NCI-H146 treated with DMSO at 0.1 percent for 48 hours (cell line): ENCODE measurements at regions not wholly inside any gene's neighbourhood (a gene's known extent, or its start where the extent isn't known, plus 50 kb on each side); places are given as distances from the start of the nearest gene placed in this dataset.

Experiments
- DNase-seq: peaks from one replicate; lab custom pipeline; 2025; ENCODE audit not compliant: unreplicated experiment; lab: John Stamatoyannopoulos, UW

DNA sequence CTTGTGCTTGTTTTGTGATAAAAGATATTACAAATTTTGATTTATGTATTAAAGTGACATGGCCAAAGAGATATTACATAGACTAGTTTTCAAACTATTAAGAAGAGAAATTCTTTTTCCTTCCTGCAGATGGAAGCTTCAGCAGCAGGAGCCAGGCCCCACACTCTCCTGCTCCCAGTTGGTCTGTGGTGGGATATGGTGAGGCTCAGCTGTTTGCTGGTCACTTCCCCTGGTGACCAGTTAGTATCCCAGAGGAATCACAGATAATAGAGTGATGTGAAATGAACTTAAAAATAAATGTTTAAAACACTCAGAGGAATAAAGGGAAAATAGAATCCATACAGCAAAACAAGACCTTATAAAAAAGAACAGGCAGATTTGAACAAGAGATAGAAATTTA is 154.7 kb downstream of the KTN1 start:
- DNase-seq, result no peak

DNA sequence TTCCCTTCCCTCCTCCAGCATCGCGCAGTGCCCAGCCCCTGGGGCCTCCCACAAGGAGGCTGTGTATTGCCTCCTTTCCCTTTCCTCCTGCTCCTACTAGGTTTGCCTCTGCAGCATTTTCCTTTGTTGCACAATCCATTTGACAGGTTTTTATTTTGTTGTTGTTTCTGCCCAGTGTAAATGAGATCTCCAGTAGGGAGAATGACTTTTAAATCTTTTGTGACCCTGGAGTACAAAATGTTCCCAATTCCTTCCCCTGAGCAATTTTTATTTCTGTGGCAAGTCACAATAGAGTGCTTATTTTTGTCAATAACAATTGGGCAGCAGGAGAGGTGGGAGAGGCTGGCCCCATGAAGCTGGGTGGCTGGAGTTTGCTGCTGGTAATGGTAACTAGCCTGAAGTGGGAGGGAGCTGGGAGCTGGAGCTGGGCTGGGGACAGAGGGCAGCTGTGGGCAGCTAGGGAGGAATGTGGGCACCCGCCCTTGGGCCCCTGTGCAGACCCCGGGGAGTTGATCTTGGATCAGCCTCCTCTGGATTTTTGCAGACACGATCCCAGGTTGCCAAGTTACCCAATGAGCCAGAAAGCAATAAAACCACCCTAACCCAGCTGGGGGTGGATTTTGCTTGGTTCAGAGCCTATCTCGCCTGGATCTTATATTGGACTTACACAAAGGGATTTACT is 160.1 kb downstream of the KTN1 start:
- DNase-seq, result no peak

DNA sequence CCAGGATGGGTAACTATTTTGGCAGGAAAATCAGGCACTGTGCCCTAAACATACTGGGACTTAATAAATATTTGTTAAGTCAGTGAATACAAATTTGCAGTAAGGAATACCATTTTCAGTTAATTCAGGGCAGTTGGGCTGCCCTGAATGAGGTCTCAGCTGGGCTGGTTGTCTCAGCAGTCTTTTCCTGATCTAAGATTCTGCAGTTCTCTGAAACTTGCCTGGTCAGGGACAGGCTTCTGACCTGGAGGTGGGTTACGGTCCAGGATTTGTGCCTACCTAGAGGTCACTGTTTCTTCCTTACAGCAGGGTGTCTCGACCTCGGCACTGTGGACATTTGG is 160.6 kb downstream of the KTN1 start:
- DNase-seq, result no peak

DNA sequence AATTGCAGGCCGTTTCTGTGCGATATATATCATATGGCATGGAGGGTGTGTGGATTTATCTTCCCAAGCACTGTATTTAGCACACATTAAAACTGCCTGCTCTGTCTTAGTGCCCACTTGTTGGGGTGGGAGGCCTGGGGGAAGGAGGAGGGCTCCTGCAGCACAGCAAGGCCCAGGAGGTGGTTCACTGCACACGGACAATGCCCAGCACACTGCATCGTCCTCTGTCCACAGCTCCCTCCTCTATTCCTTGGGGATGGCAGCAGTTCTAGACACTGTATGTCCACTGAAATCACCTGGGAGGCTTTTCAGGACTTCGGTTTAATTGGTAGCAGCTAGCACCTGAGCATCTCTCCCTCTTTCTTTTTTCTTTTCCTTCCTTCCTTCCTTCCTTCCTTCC is 161.2 kb downstream of the KTN1 start:
- DNase-seq, result no peak

GRCh38 chr14:55743551-55743950 is 163.5 kb downstream of the KTN1 start:
- no peak for DNase-seq

DNA sequence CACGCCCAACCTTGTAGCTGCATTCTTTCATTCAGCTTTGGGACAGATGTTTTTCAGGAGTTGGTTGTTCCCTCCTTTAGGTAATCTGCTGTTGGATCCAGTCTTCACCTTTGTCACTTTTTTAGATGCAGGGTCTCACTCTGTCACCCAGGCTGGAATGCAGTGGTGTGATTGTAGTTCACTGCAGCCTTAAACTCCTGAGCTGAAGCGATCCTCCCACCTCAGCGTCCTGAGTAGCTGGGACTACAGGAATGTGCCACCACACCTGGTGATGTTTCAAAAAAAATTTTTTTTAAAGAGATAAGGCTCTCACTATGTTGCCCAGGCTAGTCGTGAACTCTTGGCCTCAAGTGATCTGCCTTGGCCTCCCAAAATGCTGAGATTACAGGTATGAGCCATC is 164.3 kb downstream of the KTN1 start:
- DNase-seq, result no peak

DNA sequence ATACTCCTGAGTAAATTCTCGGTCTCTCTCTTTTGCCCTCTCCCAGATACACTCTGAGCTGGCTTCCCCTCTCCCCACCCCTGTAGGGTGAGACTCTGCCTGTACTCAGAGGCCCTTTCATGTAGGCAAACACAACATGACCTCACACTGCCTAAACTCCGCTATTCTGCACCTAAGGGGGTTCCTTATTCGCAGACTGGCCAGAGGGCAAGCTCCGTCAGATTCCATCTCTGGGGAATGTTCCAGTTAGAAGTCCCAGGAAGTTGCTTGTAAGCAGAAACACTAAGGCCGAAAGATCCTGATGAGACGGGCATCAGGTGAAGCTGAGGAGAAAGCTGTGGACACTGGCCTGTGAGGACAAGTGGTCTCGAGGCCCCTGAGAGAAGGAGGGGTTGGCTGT is 165.9 kb downstream of the KTN1 start:
- no peak for DNase-seq

DNA sequence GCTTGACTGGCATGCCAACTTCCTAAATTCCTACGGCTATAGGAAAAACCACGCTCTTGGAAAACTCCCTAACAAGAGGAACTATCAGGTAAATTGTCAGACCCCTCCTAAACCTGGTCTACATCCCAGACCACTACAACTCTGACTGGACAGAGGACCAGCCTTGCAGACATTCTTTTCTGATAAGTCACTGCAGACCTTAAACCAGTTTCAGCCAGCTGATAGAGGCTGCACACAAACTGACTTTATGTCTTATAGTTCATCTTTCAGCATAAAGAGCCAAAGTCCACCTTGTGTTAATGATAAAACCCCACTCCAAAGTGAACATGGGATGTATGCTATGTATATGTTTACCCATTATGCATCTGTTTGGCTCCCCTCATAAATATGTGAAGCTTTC is 166.6 kb downstream of the KTN1 start:
- no peak for DNase-seq

DNA sequence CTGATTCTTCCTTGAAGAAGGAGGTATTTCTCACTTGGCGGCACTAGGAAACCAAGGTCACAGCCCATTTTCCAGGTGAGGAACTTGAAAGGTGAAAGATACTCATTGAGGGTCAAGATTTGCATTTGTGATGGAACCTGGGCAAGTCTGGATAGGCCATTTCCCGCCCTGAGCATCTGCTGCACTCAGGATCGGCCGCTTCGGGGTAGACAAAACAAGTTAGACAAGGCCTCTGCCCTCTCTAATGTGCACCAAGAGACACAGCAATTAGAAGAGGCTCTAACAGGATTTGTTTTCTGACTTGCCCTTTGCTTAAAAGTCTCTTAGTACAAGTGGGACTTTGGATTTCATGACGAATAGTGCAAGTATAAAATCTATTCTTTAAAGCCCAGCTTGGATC is 167.2 kb downstream of the KTN1 start:
- no peak for DNase-seq

GRCh38 chr14:55749201-55749812 is 169.3 kb downstream of the KTN1 start:
- DNase-seq, result no peak

DNA sequence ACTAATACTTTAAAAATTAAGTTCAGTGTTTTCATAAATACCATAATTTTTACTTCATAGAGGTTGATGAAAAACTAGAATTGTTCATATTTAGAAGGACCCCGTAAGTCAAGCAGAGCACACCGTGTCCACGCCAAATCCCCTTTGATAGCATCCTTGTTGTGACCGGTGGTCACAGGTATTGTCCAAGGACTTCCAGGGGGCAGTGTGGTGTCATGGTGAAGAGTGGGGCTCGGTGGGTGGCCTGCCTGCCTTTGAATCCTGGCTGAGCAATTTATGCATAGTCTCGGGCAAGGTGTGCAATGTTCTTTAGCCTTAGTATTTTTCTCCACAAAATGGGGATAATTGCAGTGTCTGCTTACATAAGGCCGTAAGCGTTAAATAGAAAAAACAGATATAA is 169.9 kb downstream of the KTN1 start:
- no peak for DNase-seq

DNA sequence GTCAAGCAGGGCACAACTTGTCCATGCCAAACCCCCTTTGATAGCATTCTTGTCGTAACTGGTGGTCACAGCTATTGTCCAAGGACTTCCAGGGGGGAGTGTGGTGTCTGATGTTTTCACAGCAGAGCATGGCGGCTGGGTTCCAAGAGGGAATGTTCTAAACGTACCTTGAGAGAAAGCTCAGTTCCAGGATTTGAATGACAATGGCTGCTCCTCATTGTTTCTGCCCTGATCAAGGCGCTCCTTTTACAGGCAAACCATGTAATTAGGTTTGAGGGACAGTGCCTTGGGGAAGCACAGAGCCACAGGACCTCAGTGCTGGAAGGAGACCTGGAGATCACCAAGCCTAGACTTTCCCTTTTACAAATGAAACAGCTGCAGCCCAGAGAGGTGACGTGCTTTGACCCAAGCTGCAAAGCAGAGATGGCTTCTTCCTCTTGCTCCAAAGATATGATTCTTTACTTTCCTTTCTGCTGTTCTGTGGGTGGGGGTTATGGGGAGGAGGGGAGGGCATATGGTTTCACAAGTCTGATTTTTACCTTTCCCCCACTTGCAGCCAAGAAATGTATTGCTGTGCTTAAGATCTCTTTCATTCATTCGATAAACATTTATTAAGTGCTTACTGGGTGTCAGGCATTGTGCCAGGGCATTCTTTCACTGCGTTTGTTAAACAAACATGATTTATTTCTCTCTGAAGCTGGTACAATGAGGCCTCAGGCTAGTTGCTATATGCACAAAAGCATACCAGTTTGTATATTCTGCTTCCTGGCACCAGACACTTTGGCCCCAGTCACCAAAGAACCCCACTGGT is 172.8 kb downstream of the KTN1 start:
- peak; percentile 26 for DNase-seq

- DNase-seq, result no peak
Observed at GRCh38 chr14:55754471-55754870, 174.5 kb downstream of the KTN1 start.

- no peak for DNase-seq
Observed at GRCh38 chr14:55754871-55755270, 174.9 kb downstream of the KTN1 start.

DNA sequence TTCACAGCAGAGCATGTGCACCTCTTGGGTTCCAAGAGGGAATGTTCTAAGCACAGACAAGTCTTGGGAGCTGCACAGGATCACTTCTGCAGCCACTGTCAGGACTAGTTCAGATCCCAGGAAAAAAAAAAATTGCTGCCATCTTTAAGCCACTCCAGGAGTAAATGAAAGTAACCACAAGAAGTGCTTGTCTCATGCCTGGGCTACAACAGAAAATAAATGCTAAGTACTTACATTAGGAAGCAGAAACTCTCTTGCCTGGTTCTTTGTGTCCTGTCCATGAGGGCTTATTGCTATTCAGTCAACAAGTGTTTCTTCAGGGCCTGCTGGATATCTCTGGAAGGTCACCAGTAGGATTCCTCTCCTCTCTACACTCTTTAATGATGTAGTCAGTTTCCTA is 176.1 kb downstream of the KTN1 start:
- no peak for DNase-seq

- DNase-seq, result no peak
Observed at GRCh38 chr14:55756557-55756956, 176.6 kb downstream of the KTN1 start.

DNA sequence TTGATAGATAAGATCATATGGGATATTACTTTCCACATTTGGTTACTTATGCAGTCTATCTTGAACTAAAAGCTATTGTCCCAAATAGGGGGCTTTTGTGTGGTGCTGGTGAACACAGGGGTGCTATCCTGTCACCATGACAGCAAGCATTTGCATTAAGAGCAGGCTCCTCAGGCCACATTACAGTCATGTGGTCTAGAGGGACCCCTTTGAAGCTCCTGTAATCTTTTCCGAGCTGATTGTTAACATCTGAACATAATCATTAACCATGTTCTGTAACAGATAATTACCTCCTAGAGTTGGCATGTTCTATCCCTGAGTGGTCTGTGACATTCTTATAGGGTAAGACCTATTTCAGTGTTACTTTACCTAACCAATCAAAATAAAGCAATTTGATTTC is 178.8 kb downstream of the KTN1 start:
- no peak for DNase-seq

DNA sequence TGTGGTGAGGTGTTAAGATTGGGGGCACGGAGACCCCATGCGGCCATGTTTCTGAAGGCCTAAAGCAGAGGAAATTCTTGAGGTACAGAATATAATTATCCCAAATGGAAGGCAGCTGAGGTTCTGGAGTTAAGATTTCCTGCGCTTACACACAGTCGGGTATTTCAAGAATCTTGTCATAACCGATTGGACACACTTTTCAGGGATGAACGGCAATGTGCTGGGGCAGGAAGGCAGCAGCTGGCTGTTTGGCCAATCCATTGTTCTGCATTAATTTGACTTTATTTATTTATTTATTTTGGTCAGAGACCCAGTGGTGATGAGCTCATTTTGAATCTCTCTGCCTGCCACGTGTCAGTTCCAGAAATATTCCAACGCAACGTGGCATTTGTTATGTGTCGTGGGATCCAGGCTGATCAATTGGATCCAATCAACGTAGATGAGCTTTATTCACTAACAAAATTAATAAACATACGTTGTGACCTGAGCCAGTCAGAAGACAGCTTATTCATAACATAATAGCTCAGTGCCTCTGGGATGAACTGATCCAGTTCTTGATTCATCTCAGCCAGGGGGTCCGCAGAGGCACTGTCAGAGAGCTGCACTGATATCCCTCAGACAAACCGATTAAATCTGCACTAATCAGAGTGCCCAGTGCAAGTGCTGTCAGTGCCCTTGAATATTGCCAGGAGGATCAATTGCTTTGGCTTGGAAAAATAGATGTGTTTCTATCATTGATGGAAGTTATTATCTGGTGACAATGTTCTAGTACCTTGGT is 181.0 kb downstream of the KTN1 start:
- DNase-seq, result no peak

GRCh38 chr14:55761651-55762050 is 181.6 kb downstream of the KTN1 start:
- DNase-seq, result no peak

GRCh38 chr14:55762595-55763232 is 182.7 kb downstream of the KTN1 start:
- no peak for DNase-seq

GRCh38 chr14:55764784-55765183 is 184.8 kb downstream of the KTN1 start:
- no peak for DNase-seq
